Mesothelial cell of epicardium (in vitro differentiated cells): ENCODE measurements at regions not wholly inside any gene's neighbourhood (a gene's known extent, or its start where the extent isn't known, plus 50 kb on each side); places are given as distances from the start of the nearest gene placed in this dataset.
"Not testable (repeated sequence)": the region's sequence is repeated elsewhere in the genome, so short reads cannot be mapped to it uniquely, and the experiment has no call there.

ENCODE experiments used
- DNase-seq, 2 experiments: peaks; one replicate each; pipeline ENCODE4 v3.0.0; 2021; ENCODE audit warnings: low spot score in 2 of 2; ENCODE audit not compliant: unreplicated experiment in 2 of 2
- H3K27ac Mint-ChIP-seq: 2 replicates; pipeline ENCODE4 v1.8.0; 2021; ENCODE audit warnings: mixed read lengths
- H3K27me3 Mint-ChIP-seq: 2 replicates; pipeline ENCODE4 v1.8.0; 2021; ENCODE audit warnings: low read depth, mixed read lengths
- H3K36me3 Mint-ChIP-seq: 2 replicates; pipeline ENCODE4 v1.8.0; 2021; ENCODE audit warnings: mixed read lengths
- H3K4me1 Mint-ChIP-seq: 2 replicates; pipeline ENCODE4 v1.8.0; 2021; ENCODE audit warnings: mixed read lengths
- H3K4me3 Mint-ChIP-seq: 2 replicates; pipeline ENCODE4 v1.8.0; 2021; ENCODE audit warnings: mild to moderate bottlenecking, moderate library complexity, mixed read lengths
- H3K9me3 Mint-ChIP-seq: 2 replicates; pipeline ENCODE4 v1.8.0; 2021; ENCODE audit warnings: mixed read lengths
- TF ChIP-seq, protein P1 (sequence below): fragments of 200-600 bp; sonication (generic); IDR thresholded peaks from one replicate; pipeline ENCODE4 v1.5.0; 2021; ENCODE audit warnings: antibody characterized with exemption; ENCODE audit not compliant: unreplicated experiment

DNA sequence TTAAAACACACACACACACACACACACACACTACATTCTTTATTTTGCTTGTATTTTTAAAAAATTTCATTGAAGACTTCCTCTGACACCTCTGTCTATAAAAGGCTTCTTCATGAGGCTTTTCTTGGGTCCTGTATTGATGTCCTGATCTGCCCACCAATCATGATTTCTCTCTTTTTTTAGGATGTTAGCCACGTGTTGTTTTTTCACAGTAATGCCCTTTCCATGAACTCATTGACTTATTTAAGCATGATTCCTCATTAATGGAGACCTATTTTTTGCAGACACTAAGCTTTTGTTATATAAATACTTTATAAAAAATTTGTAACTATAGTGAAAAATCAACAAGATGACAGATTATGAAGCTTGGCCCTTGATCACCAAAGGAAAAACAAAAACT lies 173.8 kb upstream of the CNTNAP5 start:
- no peak for DNase-seq
- no peaks in the 10 kb centered on the region for H3K36me3 Mint-ChIP-seq

DNA sequence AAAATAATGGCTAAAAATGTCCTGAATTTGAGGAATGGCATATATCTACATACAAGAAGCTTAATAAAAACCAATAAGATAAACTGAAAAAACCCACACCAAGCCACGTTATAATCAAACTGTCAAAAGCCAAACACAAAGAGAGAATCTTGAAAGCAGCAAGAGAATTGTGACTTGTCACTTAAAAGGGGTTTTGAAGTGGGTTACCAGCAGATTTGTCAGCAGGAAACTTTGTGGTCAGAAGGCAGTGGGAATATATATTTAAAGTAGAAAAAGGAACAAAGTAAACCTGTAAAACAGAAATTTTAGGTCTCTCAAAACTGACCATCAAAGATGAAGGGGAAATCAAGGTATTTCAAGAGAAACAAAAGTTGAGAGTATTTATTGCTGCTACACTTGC lies 171.9 kb upstream of the CNTNAP5 start:
- Mint-ChIP-seq H3K4me3 (no peak overlapping the region), H3K27me3 (no peaks in the 10 kb centered on the region), H3K36me3 (no peaks in the 10 kb centered on the region), H3K27ac (no peak overlapping the region), H3K9me3 (peaks cover 55% of the 10 kb centered on the region), H3K4me1 (no peaks in the 10 kb centered on the region)
- TF ChIP-seq, protein P1, sequence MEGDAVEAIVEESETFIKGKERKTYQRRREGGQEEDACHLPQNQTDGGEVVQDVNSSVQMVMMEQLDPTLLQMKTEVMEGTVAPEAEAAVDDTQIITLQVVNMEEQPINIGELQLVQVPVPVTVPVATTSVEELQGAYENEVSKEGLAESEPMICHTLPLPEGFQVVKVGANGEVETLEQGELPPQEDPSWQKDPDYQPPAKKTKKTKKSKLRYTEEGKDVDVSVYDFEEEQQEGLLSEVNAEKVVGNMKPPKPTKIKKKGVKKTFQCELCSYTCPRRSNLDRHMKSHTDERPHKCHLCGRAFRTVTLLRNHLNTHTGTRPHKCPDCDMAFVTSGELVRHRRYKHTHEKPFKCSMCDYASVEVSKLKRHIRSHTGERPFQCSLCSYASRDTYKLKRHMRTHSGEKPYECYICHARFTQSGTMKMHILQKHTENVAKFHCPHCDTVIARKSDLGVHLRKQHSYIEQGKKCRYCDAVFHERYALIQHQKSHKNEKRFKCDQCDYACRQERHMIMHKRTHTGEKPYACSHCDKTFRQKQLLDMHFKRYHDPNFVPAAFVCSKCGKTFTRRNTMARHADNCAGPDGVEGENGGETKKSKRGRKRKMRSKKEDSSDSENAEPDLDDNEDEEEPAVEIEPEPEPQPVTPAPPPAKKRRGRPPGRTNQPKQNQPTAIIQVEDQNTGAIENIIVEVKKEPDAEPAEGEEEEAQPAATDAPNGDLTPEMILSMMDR, result no peak
- no peak for DNase-seq

More for the DNA sequence above, 173.8 kb upstream of the CNTNAP5 start:
- TF ChIP-seq, protein P1, result no peak
- Mint-ChIP-seq H3K9me3 (peaks cover 53% of the 10 kb centered on the region), H3K27me3 (no peaks in the 10 kb centered on the region), H3K4me1 (no peaks in the 10 kb centered on the region), H3K4me3 (no peak overlapping the region), H3K27ac (no peak overlapping the region)

DNA sequence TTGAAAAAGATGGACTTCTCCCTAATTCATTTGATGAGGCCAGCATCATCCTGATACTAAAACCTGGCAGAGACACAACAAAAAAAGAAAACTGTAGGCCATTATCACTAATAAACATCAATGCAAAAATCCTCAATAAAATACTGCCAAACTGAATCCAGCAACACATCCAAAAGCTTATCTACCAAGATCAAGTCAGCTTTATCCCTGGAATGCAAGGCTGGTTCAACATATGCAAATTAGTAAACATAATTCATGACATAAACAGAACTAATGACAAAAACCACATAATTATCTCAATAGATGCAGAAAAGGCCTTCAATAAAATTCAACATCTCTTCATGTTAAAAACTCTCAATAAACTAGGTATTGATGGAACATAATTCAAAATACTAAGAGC lies 166.1 kb upstream of the CNTNAP5 start:
- H3K27ac Mint-ChIP-seq, H3K4me3 Mint-ChIP-seq, H3K27me3 Mint-ChIP-seq, H3K4me1 Mint-ChIP-seq, DNase-seq, H3K36me3 Mint-ChIP-seq: not testable (repeated sequence)
- peaks cover 55% of the 10 kb centered on the region for H3K9me3 Mint-ChIP-seq

DNA sequence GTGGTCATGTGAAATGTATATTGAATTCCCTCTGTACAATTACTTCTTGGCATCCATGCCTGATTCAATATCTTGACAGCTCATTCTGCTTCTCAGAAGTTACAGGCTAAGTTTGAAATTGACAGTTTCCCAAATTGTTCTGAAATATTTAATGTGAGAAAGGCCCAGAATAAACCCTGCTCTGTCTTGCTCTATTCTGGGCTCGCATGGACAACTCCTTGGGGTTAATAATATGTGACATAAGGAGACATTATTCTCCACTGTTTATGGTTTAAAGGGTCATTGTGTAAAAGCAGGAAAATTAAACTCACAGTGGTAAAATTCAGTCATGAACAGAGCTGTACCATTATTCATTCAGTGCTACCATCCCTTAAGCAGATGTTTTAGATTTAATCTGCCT lies 160.7 kb upstream of the CNTNAP5 start:
- peaks cover 25% of the 10 kb centered on the region for H3K9me3 Mint-ChIP-seq
- no peaks in the 10 kb centered on the region for H3K27me3 Mint-ChIP-seq
- no peak overlapping the region for H3K27ac Mint-ChIP-seq
- no peak for DNase-seq
- no peaks in the 10 kb centered on the region for H3K36me3 Mint-ChIP-seq
- H3K4me1 Mint-ChIP-seq, result no peaks in the 10 kb centered on the region
- no peak overlapping the region for H3K4me3 Mint-ChIP-seq
- TF ChIP-seq, protein P1, result no peak

DNA sequence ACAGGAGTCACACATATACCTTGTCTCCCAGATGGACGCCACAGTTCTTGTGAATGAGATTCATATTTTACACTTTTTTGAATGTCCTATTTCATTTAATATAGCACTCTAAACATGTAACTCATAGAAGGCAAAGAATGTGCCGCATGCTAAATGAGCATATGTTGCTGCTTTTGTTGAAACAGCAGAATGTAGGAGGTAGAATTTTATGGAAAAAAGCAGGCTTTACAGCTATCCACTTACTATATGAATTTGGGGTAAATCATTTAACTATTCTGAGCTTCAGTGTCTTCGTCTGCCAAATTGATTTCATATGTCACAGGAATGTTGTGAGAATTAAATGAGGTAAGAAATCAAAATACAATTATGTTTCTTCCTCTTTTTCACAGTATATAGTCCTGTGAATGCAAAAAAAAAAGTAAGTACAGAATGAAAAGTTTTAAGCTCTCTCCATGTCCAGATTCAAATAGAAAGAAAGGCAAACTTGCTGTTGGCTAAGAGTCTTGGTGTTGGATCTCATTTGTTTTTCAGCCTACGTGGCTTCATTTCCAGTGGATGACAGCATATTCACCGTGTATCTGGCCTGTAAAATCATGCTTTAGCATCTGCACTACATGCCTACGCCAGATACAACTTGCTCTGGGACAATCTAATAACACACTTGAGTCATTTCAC lies 154.7 kb upstream of the CNTNAP5 start:
- H3K27me3 Mint-ChIP-seq, result no peaks in the 10 kb centered on the region
- no peak overlapping the region for H3K27ac Mint-ChIP-seq
- H3K4me1 Mint-ChIP-seq, result no peaks in the 10 kb centered on the region
- no peak for DNase-seq
- H3K4me3 Mint-ChIP-seq, result no peak overlapping the region
- no peaks in the 10 kb centered on the region for H3K36me3 Mint-ChIP-seq
- TF ChIP-seq, protein P1, result no peak
- peaks cover 8% of the 10 kb centered on the region for H3K9me3 Mint-ChIP-seq

DNA sequence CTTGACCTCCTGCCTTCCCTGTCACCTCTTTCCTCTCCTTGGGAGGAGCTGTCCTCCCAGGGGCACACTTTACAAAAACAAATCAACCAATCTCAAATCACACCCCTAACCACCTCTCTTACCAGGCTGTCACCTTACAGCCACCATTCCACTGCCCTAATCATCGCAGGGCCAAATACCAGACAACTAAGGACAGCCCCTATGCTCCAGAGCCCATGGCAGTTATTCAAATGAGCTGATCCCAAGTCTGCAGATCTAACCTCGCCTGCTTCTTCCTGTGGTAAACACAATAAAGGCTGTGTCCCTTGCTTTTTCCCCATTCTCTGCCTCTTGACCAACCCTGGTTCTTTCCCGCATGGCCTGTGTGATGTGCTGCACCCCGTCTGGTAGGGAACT lies 154.2 kb upstream of the CNTNAP5 start:
- Mint-ChIP-seq H3K9me3 (peaks cover 8% of the 10 kb centered on the region), H3K36me3 (no peaks in the 10 kb centered on the region), H3K27me3 (no peaks in the 10 kb centered on the region), H3K4me1 (no peaks in the 10 kb centered on the region), H3K27ac (no peak overlapping the region), H3K4me3 (no peak overlapping the region)
- TF ChIP-seq, protein P1, result no peak
- DNase-seq, result no peak
